ENCODE measurements at regions not wholly inside any gene's neighbourhood (a gene's known extent, or its start where the extent isn't known, plus 50 kb on each side); places are given as distances from the start of the nearest gene placed in this dataset.
A peak's percentile ranks its signal among the peaks of the same experiment; 100 is the strongest.

- TF ChIP-seq CTCF (IDR thresholded peaks at IDR 0.05; ENCODE audit: control extremely low read depth, extremely low read depth, low read depth, missing control alignments): no peak
- POLR2A ChIA-PET: interaction anchor here (0.5 kb wide), 1 partner anchor 85 kb away, joined by 4 read pairs; no protein-coding TSS in a partner anchor
- DNase-seq (ENCODE audit: extremely low spot score): no peak
- CTCF ChIA-PET: interaction anchor here (0.6 to 3.8 kb wide), 6 partner anchors 14 to 191 kb away, joined by 3 to 13 read pairs (median 5); no protein-coding TSS in a partner anchor
Measured at GRCh38 chr2:196262606-196263005, 91.2 kb upstream of the STK17B start.

- TF ChIP-seq CTCF (IDR thresholded peaks at IDR 0.05; ENCODE audit: control extremely low read depth, extremely low read depth, low read depth, missing control alignments): no peak
- CTCF ChIA-PET: interaction anchor here (0.6 to 2.9 kb wide), 5 partner anchors 13 to 190 kb away, joined by 3 to 8 read pairs (median 4); no protein-coding TSS in a partner anchor
- DNase-seq (ENCODE audit: extremely low spot score): peak; percentile 34
- POLR2A ChIA-PET: interaction anchor here (0.5 kb wide), 1 partner anchor 86 kb away, joined by 4 read pairs; no protein-coding TSS in a partner anchor
Measured at GRCh38 chr2:196263181-196263747, 91.9 kb upstream of the STK17B start.

- POLR2A ChIA-PET: no interaction called here
- CTCF ChIA-PET: interaction anchor here (1.3 to 2.4 kb wide), 2 partner anchors 10 to 188 kb away, joined by 3 to 12 read pairs; no protein-coding TSS in a partner anchor
- TF ChIP-seq CTCF (IDR thresholded peaks at IDR 0.05; ENCODE audit: control extremely low read depth, extremely low read depth, low read depth, missing control alignments): no peak
- DNase-seq (ENCODE audit: extremely low spot score): no peak
Measured at GRCh38 chr2:196266351-196266750, 95.0 kb upstream of the STK17B start.

- CTCF ChIA-PET: interaction anchor here (1.0 to 2.4 kb wide), 3 partner anchors 10 to 189 kb away, joined by 3 to 12 read pairs (median 3); no protein-coding TSS in a partner anchor
- POLR2A ChIA-PET: no interaction called here
- no peak for TF ChIP-seq CTCF (IDR thresholded peaks at IDR 0.05; ENCODE audit: control extremely low read depth, extremely low read depth, low read depth, missing control alignments)
- DNase-seq (ENCODE audit: extremely low spot score): no peak
Measured at GRCh38 chr2:196266855-196267254, 95.5 kb upstream of the STK17B start.

- ChIA-PET CTCF (interaction anchor here (0.6 to 2.4 kb wide), 5 partner anchors 8 to 191 kb away, joined by 3 to 12 read pairs (median 3); no protein-coding TSS in a partner anchor), POLR2A (no interaction called here)
- DNase-seq (ENCODE audit: extremely low spot score): no peak
- TF ChIP-seq CTCF (IDR thresholded peaks at IDR 0.05; ENCODE audit: control extremely low read depth, extremely low read depth, low read depth, missing control alignments): no peak
Measured at GRCh38 chr2:196268025-196268424, 96.6 kb upstream of the STK17B start.

GRCh38 chr2:196268538-196269338 is 97.4 kb upstream of the STK17B start:
- POLR2A ChIA-PET: no interaction called here
- no peak for DNase-seq (ENCODE audit: extremely low spot score)
- TF ChIP-seq CTCF (IDR thresholded peaks at IDR 0.05; ENCODE audit: control extremely low read depth, extremely low read depth, low read depth, missing control alignments): no peak
- CTCF ChIA-PET: interaction anchor here (0.6 to 2.4 kb wide), 6 partner anchors 8 to 192 kb away, joined by 3 to 12 read pairs (median 4); no protein-coding TSS in a partner anchor

All from GM10248 (cell line).